GM21619 (cell line): ENCODE measurements at regions not wholly inside any gene's neighbourhood (a gene's known extent, or its start where the extent isn't known, plus 50 kb on each side); places are given as distances from the start of the nearest gene placed in this dataset.

Experiments
- ATAC-seq: cut with Tn5 transposase; IDR thresholded peaks from one replicate; pipeline ENCODE4 v1.9.1; 2021; ENCODE audit not compliant: unreplicated experiment

DNA sequence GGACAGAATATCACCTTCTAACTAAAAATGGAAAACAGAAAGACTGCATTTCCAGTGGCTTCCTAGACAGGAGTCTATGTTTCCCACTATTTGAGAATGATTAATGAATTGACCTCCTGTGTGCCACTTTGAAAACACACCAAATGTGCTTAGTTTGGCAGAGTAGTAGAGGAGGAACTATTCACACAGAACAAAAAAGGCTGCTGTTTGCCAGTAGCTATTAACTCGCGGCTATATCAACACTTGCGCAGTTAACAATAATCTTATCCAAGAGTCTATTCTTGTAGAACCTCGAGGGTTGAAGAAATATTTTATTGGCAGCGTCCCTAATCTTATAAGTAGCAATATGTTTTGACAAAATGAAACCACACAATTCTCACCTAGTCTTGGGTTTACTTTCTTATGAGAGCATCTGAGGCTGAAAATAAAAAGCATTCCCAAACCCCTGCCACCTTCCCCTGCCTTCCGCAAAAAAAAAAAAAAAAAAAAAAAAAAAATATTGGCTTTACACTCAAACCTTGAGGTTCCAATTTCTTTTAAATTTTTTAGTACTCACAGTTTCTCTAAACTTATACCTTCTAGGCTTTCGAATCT lies 127.3 kb upstream of the FLRT2 start:
- ATAC-seq: no peak

- no peak for ATAC-seq
These were observed 120.3 kb upstream of the FLRT2 start for GRCh38 chr14:85409481-85410210.

- no peak for ATAC-seq
These were observed 117.2 kb upstream of the FLRT2 start for GRCh38 chr14:85412756-85413155.

- ATAC-seq: no peak
These were observed 116.0 kb upstream of the FLRT2 start for GRCh38 chr14:85413836-85414526.

- no peak for ATAC-seq
These were observed 114.8 kb upstream of the FLRT2 start for GRCh38 chr14:85415015-85415712.

DNA sequence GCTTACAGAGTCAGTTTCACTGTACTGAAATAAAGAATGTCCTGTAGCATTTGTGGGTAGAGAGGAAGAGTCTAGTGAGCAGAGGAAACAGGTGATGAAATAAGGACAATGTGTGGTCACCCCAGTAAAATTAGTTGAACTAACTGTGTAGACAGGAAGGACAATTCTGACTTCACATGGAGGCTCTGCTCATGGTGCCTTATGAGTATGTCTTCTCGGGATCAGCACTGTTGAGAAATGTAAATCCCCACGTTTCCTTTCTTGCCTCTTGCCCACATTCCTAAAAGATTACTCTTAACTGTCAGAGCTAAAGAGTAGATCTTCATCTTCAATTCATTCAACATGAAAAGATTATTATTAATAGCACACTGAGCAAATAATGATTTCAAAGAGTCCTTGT lies 113.2 kb upstream of the FLRT2 start:
- no peak for ATAC-seq

DNA sequence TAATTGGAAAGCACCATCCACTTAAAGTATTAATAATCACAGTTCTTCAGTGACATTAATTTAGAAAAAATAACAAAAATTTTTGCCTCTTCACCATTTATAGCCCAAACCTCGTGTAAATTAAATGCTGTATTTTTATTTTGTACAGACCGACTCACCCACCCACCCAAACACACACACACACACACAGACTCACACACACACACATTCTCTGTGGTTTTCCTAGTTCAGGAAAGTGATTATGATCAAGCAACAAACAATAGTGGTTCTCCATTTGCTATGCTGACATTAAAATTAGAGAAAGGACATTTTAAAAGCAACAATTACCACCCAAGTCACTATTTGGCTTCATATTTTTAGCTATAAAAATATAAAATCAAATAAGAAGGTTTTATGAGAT lies 112.5 kb upstream of the FLRT2 start:
- no peak for ATAC-seq

GRCh38 chr14:85418721-85419120 lies 111.2 kb upstream of the FLRT2 start:
- ATAC-seq: no peak

- ATAC-seq: no peak
These were observed 109.7 kb upstream of the FLRT2 start for GRCh38 chr14:85420278-85420677.

DNA sequence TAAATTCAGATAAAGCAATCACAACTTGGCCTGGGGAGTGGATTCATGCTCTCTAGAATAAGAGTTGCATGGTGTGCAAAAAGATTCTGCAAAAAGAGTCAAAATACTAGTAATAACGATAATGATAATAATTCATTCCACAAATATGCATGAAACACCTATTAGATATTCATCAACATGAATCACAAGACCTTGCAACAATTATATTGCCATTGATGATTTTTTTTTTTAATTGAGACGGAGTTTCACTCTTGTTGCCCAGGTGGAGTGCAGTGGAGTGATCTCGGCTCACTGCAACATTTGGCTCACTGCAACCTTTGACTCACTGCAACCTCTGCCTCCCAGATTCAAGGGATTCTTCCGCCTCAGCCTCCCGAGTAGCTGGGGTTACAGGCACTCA lies 109.2 kb upstream of the FLRT2 start:
- no peak for ATAC-seq

- no peak for ATAC-seq
These were observed 108.6 kb upstream of the FLRT2 start for GRCh38 chr14:85421186-85421877.

DNA sequence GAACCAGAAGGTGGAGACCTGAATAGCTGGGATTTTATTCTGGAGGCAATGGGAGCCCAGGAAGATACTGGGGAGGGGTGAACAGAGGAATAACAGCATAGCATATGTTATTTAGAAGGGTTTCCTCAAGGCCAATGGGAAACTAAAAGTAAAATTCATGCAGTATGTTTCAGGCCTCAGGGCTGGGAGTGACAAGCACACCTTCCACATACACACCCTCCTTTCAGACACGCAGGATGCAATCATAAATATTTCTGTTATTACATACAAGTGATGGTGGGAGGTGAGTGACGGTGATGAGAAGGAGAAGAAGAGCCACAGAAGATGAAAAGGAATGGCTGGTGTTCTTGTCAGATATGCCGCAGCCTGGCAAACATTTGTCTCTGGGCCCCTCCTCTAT lies 106.1 kb upstream of the FLRT2 start:
- ATAC-seq: no peak

GRCh38 chr14:85425507-85425906 lies 104.4 kb upstream of the FLRT2 start:
- no peak for ATAC-seq

GRCh38 chr14:85426068-85426935 lies 103.6 kb upstream of the FLRT2 start:
- ATAC-seq: no peak

- no peak for ATAC-seq
These were observed 101.0 kb upstream of the FLRT2 start for GRCh38 chr14:85428926-85429325.

GRCh38 chr14:85437148-85437547 lies 92.8 kb upstream of the FLRT2 start:
- ATAC-seq: no peak

DNA sequence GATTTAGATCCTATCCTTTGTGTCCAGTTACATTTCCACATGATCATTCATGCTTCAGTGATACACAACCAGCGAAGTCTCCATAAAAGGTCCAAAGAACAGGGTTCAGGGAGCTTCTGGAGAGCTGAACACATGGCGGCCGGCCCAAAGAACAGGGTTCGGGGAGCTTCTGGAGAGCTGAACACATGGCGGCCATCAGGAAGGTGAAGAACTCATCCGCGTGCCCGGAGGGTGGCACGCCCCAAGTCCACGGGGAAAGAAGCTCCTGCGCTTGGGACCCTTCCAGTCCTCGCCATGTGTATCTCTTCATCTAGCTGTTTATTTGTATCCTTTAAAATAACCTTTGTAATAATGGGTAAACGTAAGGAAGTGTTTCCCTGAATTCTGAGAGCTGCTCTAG lies 91.9 kb upstream of the FLRT2 start:
- no peak for ATAC-seq

DNA sequence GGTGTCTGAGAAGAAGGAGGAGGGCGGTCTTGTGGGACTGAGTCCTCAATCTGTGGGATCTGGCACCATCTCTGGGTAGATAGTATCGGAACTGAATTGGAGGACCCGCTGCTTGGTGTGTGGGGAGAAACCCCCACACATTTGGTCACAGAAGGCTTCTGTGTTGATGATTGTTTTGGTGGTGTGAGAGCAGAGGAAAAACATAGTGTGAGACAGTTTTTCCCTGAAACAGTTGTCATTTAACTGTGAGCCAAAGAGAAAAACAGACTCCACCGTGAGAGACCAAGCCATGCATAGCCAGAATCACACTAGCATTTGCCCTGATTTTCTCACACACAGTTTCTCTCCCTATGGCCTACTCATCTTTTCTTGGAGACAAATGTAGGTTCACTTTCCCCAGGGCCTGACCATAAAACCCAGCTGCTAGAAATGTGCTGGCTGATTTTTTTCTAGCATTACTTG lies 91.4 kb upstream of the FLRT2 start:
- no peak for ATAC-seq

DNA sequence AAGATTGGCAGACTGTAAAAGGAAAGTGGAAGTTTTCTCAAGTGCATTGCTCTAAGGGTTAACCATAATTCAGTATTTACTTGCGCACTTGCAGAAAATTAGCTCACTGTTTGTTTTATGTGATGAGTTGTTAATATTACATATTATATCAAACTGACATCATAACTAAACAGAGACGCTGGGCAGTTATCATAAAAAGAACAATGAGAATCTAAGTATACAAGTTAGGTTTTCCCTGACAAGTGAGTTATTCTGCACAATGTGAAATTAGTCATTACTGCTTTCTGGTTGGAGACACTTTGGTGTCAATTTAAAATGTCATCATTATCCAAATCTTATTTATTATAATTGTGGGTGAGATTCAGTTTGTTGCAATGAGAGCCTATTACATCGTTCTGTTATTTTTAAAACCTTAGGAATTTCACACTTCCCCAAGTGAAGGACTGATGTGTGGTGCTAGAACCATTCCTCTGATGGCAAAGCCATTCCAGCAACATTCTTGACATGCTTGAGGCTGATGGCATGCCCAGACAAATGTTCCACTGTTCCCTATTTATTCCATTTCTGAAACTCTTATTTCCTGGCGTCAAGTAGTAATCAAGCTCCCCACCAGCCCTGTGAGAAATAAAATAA lies 90.1 kb upstream of the FLRT2 start:
- ATAC-seq: no peak
